ENCODE measurements at regions not wholly inside any gene's neighbourhood (a gene's known extent, or its start where the extent isn't known, plus 50 kb on each side); places are given as distances from the start of the nearest gene placed in this dataset.

DNA sequence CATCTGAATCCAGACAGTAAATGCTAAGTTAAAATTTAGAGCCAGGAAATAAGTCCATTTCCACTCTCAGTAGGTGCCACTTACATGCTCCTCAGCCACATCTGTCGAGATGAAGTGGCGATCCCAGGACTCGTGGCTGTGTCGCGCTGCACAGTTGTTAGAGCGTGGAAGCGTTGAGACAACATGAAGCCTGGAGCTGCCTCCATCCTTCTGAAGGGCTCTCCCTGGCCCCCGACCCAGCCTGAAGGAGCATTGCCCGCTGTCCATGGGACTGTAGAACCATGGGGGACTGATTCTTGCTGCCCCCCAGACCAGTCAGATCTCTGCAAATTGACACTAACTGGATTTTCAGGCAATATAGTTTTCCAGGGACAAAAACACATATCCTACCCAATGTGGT, 58.9 kb downstream of the IRX1 start:
- ATAC-seq (no peak), DNase-seq (ENCODE audit: low spot score) (no peak)

DNA sequence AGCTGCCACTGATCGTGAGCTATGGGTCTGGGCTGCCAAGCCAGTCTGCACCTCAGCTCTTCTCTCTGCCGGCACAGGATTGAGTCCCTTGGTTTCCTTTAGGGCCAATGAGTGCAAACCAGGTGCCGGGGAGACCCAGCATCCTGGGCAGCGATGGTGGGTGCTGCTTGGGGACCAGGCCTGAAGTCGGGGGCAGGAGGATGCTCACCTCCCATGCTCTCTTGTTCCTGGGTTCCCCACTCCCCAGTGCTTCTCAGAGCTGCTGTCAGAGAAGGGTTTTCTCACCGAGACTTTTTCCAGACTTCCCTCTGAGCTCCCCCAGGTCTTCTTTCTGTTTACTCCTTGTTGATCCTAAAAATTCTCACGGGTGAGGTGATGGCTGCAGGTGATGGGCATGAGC, 61.2 kb downstream of the IRX1 start:
- no peak for ATAC-seq
- DNase-seq (ENCODE audit: low spot score): no peak

DNA sequence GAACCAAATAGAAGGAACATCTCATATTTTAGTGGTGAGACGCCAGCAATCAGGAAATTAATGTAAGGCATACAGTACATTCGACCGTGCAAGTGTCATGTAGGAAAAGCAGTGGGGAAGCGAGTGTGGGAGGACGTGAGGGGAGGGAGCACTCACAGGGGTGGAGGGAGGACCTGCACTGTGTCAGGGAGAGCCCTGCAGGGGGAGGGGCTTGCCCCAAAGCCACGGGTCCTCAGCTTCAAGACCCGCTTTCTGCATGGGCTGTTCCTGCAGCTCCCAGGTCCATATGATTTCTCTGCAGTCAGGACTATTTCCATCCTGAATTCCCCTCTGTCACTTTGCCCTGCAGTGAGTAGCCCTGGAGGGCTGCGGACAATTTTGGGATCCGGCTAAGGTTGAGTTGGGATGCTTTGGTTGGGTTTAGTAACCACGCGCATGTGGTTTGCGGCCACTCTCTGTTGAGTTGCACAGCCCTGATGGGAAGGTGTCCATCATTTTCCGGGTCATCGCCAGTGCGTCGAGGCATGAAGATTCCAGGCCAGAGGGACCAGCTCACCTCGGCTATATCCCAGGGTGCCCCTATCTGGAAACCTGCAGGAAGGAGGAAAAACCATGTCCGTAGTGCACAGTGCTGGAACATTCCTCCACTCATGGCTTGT, 61.9 kb downstream of the IRX1 start:
- ATAC-seq: no peak
- no peak for DNase-seq (ENCODE audit: low spot score)

DNA sequence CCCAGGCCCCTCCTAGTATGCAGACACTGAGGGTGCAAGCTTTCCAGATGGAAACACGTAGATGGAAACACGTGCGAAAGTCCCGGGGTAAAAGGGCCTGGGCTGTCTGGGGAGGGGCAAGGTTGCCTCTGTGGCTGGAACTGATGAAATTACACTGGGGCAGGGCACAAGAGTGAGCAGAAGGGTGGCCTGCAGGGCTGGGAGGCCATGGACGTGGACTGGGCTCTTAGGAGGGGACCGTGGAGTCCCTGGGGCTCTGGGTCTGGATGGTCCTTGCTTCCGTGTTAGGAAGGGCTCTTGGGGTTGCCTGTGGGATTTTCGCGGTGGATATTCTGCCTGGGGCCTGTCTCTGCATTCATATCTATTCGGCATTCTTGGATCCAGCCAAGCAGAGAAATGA, 63.3 kb downstream of the IRX1 start:
- ATAC-seq (no peak), DNase-seq (ENCODE audit: low spot score) (no peak)

DNA sequence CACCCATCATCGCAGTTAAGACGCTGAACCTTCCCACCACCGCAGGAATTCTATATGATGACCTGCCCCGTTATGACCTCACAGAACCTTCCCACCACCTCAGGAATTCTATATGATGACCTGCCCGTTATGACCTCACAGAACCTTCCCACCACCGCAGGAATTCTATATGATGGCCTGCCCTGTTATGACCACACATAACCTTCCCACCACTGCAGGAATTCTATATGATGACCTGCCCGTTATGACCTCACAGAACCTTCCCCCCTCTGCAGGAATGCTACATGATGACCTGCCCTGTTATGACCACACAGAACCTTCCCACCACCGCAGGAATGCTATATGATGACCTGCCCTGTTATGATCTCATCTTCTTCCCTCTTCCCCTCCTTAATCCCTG, 64.3 kb downstream of the IRX1 start:
- ATAC-seq (no peak), DNase-seq (ENCODE audit: low spot score) (no peak)

DNA sequence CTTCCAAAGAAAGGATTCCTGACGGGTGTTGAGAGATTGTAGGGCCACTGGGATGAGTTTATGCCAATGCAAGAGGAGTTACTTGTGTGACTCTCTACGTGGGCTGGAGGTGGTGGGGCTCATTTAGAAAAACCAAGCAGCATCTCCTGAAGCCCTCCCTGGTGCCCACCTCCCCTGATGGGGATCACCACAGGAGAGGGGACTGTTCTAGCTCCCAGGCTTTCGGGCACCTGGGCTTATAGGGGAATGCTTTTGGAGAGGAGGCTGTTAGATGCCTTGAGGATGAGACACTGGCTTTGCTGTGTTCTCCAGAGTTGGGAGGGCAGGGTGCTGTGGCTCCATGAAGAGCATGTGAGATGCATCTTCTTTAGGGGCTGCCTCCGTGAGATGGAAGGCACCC, 65.0 kb downstream of the IRX1 start:
- no peak for DNase-seq (ENCODE audit: low spot score)
- ATAC-seq: no peak

DNA sequence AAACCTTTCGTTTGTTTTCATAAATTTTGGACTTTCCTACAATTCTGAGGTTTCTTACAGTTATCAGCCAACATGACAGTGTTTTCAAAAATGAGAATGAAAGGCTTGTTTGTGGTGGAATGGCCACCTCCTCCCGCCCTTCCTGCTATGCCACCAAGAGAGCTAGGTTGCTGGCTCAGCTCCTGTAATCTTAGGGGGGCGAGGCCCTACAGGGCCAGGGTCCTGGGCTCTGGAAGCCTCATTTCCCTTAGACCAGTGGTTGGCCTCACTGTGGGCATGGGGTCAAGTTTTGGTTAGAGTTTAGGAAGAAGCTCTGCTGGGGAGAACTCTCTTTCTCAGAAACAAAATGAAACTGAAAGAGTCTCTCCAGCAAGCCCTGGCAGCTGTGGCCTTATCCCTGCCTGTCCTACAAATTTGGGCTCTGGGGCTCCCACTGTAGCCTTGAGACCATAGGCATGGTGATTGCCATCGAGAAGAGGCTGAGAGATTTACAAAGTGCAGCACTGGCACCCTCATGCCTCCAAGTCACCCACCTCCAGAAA, 66.2 kb downstream of the IRX1 start:
- DNase-seq (ENCODE audit: low spot score): no peak
- no peak for ATAC-seq

DNA sequence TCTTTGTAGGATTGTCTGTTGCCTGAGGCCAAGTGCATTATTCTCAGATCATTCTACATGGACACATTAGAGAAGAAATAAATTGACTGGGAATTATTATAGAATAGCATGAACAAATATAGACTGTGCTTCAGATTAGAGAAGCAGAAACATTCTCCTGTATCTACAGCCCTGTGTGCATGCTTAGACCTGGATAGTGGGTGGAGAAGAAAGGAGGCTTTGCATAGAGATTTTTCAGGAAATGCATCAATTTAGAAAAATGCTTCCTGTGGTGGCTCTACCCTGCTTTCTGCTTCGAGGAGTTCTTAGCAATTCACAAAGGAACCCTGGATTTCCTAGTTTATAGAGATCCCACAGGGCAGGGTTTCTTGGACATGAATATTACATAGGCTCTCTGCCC, 66.7 kb downstream of the IRX1 start:
- ATAC-seq (no peak), DNase-seq (ENCODE audit: low spot score) (no peak)

DNA sequence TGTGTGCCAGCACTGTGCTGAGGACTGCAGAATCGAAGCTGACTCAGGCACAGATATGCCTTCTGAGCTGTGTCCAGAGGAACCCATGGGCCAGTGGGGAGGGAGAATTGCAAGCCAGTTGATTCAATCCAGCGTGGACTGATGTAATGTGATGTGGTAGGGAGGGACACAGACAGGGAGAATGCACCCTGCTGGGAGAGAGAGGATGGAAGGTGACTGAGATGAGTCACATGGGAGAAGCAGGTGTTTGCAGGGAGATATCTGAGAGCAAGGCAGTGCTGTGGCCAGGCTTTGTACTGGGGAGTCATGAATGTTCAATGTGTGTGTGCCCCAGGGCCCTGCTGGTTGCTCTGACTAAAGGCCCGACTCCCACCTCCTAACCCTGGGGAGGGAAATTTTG, 75.7 kb downstream of the IRX1 start:
- ATAC-seq (no peak), DNase-seq (ENCODE audit: low spot score) (no peak)

DNA sequence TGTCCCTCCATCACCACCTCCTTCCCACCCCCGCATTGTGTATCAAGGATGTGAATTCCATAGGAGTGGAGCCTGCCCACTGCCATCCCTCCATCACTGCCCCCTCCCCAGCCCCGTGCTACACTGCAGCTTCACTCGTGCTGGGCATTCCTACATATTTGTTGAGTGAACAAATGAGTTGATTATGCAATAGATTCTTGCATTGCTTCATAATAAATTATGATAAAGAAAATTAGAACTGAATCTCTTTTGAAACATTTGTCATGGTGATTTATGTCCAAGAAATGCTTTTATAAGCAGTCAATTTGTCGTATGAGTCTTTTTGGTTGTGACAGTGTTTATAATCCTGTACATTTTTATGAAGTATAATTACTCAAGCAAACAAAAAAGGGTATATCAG, 83.2 kb downstream of the IRX1 start:
- no peak for ATAC-seq
- DNase-seq (ENCODE audit: low spot score): no peak

DNA sequence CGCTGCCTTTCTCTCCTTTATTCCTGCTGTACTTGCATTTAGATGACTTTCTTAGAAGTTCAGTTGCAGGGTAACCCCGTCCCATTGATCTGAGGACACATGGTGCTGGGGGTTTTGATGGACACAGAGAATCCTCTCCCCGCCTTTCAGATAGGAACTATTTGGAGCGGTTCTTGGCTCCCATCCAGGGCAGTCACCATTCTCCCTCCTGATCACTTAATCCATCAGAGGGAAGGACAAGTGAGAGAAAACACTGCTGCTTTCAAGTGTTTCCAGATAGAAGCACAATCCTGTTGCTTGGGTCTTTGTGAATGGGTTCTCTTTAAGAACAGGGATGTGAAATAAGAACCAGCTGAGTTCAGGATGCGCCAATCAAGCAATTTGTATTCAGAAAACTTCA, 85.2 kb downstream of the IRX1 start:
- DNase-seq (ENCODE audit: low spot score): no peak
- ATAC-seq: no peak

DNA sequence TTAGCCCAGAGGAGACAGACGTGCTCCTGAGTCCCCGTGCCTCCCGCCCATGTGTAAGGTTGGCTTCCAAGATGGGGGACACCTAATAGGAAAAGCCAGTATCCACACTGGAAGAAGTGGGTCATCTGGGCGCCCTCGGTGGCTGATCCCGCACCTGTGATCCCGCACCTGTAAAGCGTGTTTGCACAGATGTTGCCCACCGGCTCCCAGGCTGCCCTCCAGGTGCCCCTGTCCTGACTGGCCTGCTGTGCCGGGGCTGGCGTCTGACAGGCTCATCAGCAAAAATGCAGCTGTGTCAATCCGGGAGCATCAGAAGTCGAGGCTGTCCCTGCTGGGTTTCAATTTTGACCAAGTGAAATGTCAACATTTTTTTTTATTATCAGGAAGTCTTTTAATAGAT, 88.5 kb downstream of the IRX1 start:
- no peak for ATAC-seq
- DNase-seq (ENCODE audit: low spot score): no peak

DNA sequence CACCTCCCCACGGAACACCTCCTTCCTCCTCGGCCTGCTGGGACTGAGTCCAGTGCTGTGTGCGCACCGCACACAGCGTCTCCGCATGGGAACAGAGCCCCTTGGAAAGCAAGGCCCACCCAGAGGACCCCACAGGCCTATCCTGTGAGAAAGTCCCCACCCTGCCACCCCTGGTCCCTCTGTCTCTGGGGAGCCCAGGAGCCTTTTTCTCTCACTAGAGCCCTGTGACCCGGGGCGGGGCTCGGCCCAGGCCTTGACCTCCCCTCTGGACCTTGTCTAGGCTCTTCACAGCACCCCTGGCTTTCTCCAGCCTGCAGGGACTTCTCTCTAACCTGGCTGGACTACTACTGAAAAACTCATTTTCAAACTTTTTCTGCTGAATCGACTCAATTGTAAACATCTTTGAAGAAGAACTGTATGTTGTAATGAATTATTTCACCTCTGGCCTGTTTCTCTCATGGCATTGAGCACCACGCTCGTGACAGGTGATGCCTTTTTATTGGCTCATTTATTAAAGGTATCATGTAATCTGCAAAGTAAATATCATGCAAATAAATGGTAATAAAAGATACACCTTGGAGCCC, 89.2 kb downstream of the IRX1 start:
- no peak for ATAC-seq

DNA sequence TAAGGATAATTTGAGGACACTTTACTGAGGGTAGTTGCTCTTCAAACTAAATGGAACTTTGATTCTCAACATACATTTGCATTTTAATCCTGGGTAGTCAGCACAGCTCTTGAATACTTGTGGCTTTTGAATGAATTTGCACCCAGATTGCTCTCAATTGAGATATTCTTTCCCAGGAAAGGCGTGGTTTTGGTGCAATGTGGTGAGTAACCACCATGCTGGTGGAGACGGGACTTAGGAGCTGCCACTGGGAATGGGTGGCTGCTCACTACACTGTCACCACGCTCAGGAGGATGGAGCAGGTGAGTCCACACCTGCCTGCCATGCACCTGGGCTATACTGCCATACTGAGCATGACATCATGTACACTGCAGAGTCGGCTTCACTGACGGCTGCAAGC, 99.2 kb downstream of the IRX1 start:
- DNase-seq (ENCODE audit: low spot score) (no peak), ATAC-seq (no peak)

More for the DNA sequence above, 89.2 kb downstream of the IRX1 start:
- no peak for DNase-seq (ENCODE audit: low spot score)

DNA sequence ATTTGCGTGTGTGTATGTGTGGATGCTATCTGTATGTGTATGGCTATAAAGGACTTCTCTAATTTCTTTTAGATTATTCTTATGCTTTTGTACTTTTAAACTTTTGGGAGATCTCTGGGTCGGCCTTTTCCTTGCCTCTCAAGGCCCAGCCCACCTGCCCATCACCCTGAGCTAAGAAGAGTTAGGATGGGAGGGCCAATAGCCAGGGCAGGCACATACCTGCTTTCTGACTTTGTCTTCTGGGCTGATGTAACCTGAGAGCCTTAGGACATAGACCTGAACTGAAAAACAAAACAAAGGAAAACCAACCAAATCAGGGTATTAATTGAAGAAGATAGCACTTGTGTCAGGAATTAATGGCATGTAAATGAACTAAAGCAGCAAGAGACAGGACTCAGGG, 100.2 kb downstream of the IRX1 start:
- no peak for ATAC-seq
- DNase-seq (ENCODE audit: low spot score): no peak

DNA sequence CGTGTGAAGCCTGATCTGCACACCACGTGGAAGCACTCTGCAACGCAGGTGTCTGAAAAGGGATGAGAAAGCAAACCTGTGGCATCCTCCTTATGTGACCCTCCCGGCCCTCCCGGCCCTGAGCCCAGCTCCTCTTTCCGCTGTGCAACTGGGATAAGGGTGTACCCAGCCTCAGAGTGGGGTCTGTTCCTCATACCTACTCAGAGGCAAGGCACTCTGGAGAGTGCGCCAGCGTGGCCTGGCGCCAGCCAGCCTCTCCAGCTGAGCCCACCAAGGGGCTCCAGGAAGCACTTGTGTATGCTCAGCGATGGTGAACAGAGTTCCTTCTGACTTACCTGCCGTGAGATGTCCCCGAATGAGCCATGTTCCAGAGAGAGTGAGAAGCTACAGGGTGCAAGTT, 102.8 kb downstream of the IRX1 start:
- DNase-seq (ENCODE audit: low spot score): no peak
- no peak for ATAC-seq

DNA sequence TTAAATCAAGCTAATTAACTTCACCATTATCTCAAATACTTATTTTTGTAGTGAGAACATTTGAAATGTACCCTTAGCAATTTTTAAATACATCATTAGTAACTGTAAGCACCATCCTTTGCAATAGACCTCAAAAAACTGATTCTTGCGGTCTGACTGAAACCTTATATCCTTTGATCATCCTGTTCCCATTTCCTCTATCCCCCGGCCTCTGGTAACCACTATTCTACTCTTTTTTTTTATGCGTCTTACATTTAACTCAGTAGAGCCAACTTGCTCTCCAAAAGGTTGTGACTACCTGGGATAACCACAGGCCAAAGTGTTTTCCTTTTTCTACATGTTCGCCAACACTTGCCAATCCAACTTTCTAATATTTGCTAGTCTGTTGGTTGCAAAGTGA, 106.1 kb downstream of the IRX1 start:
- no peak for ATAC-seq
- DNase-seq (ENCODE audit: low spot score): no peak

DNA sequence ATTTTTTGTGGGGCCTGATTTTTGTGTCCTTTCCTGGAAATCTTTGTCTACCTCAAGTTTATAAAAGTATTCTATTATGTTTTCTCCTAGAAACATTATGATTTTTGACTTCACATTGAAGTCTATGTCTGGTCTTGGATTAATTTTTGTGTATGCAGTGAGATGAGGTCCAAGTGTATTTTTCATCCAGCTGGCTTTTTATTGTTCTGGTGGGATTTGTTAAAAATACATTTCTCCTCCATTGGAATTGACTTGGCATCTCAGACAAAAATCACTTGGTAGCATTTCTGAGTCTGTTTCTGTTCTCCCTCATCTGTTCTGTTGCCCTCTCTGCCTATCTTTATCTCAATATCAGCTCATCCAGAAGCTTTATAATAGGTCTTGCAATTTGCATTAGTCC, 109.0 kb downstream of the IRX1 start:
- DNase-seq (ENCODE audit: low spot score) (no peak), ATAC-seq (no peak)

DNA sequence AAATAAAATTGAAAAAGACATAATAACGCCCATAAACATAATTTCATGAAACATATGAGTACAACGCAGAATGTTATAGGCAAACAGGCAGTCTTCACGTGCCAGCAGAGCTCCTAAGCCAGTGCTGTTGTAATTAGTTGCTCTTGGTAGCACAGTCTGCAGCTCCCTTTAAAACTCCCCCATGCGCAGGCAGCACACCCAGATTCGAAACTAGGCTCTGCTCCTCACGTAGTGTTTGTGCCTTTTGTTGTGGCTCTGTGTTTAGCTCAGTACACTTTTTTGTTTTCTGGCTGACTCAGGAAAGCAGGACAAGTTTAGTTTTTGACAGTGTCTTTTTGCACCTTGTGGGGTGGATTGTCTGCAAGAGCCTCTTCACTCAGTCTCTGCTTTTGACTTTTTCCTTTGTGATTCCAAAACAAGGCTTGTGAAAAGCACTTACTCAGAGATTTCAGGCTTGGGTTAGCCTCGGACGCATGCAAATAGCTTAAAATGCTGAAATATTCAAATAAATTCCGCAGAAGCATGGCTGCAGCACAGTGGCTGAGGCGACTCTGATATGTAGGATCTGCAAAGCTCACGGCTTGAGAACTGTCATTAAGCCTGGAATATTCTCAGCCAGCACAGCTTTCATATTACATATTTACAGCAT, 113.6 kb downstream of the IRX1 start:
- no peak for ATAC-seq
- no peak for DNase-seq (ENCODE audit: low spot score)

DNA sequence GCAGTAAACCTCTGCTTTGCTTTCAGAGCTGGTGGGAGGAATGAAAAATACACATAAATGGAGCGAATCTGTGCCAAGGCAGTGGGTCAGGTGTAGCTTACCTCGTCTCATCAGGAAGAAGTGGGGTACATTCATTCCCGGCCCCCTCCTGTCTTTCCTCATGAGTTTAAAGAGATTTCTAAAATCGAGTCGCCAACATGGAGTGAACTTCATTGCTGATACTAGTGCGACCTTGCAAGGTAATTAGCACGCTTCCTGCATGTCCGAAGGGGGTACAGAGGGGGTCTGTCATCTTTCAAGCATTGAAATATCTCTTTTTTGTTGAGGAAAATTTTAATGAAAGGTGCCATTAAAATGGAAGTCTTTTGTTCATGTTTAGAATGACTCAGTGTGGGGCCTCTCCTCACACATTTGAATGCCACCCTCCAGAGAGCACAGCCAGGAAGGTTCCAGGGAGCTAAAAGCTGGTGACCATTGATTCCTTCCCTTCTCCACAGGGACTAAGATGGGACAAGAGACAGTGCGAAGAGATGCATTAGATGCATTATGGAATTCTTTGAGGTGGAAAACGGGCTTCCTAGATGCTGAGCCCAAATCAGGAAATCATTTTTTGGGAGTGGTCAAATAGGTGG, 114.2 kb downstream of the IRX1 start:
- DNase-seq (ENCODE audit: low spot score) (no peak), ATAC-seq (no peak)

DNA sequence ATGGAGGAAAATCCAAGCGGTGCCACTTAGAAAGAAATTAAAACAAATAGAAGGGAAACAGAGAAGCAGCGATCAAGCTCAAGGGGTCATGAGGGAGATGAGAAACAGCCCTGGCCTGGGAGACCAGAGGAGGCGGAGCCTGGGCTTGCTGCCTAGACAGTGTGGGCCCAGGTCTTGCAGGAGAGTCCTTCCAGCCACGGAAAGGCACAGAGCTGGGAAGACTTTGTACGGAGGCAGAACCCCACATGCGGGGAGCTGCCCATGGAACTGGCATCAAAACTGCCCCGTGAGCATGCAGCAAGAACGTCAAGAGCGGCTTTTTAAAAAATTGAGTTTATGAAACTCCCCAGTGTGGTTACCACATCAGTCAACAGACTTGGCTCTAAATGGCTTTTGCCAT, 119.4 kb downstream of the IRX1 start:
- no peak for DNase-seq (ENCODE audit: low spot score)
- no peak for ATAC-seq

DNA sequence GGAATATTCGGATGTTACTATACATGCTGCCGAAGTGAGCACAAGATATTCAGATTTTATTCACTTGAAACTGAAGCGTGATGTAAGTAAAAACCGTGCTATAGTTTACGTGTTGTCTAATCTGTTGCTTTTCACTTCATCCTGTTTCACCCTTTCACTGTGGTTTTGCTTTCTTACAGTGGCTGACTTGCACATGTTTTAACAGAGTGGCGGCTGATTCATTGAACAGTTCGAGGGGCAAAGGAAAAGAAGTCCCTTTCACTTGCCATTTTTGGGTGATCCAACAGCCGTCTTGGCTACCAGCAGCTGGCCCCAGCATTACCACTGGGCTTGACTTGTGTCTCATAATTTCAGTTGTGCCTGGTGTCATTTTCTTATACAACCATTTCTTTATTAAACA, 134.0 kb downstream of the IRX1 start:
- DNase-seq (ENCODE audit: low spot score) (no peak), ATAC-seq (no peak)

Measured in left lobe of liver (tissue), 2 donors.